ENCODE measurements at regions not wholly inside any gene's neighbourhood (a gene's known extent, or its start where the extent isn't known, plus 50 kb on each side); places are given as distances from the start of the nearest gene placed in this dataset.
"Not testable (repeated sequence)": the region's sequence is repeated elsewhere in the genome, so short reads cannot be mapped to it uniquely, and the experiment has no call there.

- Histone ChIP-seq H3K4me3 (ENCODE audit: low read length) (no peak overlapping the region), H3K4me1 (ENCODE audit: low read length) (no peaks in the 10 kb centered on the region), H3K9ac (ENCODE audit: low read length) (no peak overlapping the region), H3K4me2 (ENCODE audit: low read length) (no peak overlapping the region), H3K36me3 (replicated peaks; ENCODE audit: low read depth, low read length) (no peaks in the 10 kb centered on the region), H3K27me3 (ENCODE audit: low read depth, low read length) (peaks cover 35% of the 10 kb centered on the region), H2AFZ (ENCODE audit: low read depth, low read length) (no peak overlapping the region), H3K27ac (ENCODE audit: low read length) (no peak overlapping the region), H4K20me1 (ENCODE audit: insufficient read depth, low read length) (no peaks in the 10 kb centered on the region), H3K79me2 (ENCODE audit: low read length) (no peaks in the 10 kb centered on the region), H3K9me3 (ENCODE audit: insufficient read depth, low read length) (no peaks in the 10 kb centered on the region)
- TF ChIP-seq, protein P1, sequence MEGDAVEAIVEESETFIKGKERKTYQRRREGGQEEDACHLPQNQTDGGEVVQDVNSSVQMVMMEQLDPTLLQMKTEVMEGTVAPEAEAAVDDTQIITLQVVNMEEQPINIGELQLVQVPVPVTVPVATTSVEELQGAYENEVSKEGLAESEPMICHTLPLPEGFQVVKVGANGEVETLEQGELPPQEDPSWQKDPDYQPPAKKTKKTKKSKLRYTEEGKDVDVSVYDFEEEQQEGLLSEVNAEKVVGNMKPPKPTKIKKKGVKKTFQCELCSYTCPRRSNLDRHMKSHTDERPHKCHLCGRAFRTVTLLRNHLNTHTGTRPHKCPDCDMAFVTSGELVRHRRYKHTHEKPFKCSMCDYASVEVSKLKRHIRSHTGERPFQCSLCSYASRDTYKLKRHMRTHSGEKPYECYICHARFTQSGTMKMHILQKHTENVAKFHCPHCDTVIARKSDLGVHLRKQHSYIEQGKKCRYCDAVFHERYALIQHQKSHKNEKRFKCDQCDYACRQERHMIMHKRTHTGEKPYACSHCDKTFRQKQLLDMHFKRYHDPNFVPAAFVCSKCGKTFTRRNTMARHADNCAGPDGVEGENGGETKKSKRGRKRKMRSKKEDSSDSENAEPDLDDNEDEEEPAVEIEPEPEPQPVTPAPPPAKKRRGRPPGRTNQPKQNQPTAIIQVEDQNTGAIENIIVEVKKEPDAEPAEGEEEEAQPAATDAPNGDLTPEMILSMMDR (IDR thresholded peaks at IDR 0.05; ENCODE audit: low read depth, low read length) = no peak
- TF ChIP-seq EZH2phosphoT487 (IDR thresholded peaks at IDR 0.05; ENCODE audit: low read depth) = no peak
Observed at GRCh38 chr1:203565981-203566380, 60.7 kb upstream of the ATP2B4 start.

DNA sequence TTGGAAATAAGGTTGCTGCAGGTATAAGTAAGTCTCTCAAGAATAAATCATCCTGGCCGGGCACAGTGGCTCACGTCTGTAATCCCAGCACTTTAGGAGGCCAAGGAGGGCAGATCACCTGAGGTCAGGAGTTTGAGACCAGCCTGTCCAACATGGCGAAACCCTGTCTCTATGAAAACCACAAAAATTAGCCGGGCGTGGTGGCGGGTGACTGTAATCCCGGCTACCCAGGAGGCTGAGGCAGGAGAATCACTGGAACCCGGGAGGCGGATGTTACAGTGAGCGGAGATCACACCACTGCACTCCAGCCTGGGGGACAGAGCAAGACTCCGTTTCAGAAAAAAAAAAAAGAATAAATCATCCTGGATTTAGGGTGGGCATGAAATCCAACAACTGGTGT lies 59.7 kb upstream of the ATP2B4 start:
- H4K20me1 ChIP-seq (ENCODE audit: insufficient read depth, low read length); H3K4me2 ChIP-seq (ENCODE audit: low read length); H3K4me1 ChIP-seq (ENCODE audit: low read length); H3K9ac ChIP-seq (ENCODE audit: low read length); H2AFZ ChIP-seq (ENCODE audit: low read depth, low read length); H3K9me3 ChIP-seq (ENCODE audit: insufficient read depth, low read length); H3K27ac ChIP-seq (ENCODE audit: low read length); H3K4me3 ChIP-seq (ENCODE audit: low read length); H3K36me3 ChIP-seq (replicated peaks; ENCODE audit: low read depth, low read length); H3K79me2 ChIP-seq (ENCODE audit: low read length): not testable (repeated sequence)
- peaks cover 28% of the 10 kb centered on the region for H3K27me3 ChIP-seq (ENCODE audit: low read depth, low read length)

GRCh38 chr1:203567596-203567995 lies 59.0 kb upstream of the ATP2B4 start:
- H4K20me1 ChIP-seq (ENCODE audit: insufficient read depth, low read length) = no peaks in the 10 kb centered on the region
- no peak overlapping the region for H3K9ac ChIP-seq (ENCODE audit: low read length)
- H3K4me2 ChIP-seq (ENCODE audit: low read length) = no peak overlapping the region
- H3K4me3 ChIP-seq (ENCODE audit: low read length) = no peak overlapping the region
- H3K36me3 ChIP-seq (replicated peaks; ENCODE audit: low read depth, low read length) = no peaks in the 10 kb centered on the region
- no peaks in the 10 kb centered on the region for H3K4me1 ChIP-seq (ENCODE audit: low read length)
- peaks cover 24% of the 10 kb centered on the region for H3K27me3 ChIP-seq (ENCODE audit: low read depth, low read length)
- TF ChIP-seq, protein P1 (IDR thresholded peaks at IDR 0.05; ENCODE audit: low read depth, low read length) = no peak
- no peak for TF ChIP-seq EZH2phosphoT487 (IDR thresholded peaks at IDR 0.05; ENCODE audit: low read depth)
- no peak overlapping the region for H2AFZ ChIP-seq (ENCODE audit: low read depth, low read length)
- H3K79me2 ChIP-seq (ENCODE audit: low read length) = no peaks in the 10 kb centered on the region
- no peak overlapping the region for H3K27ac ChIP-seq (ENCODE audit: low read length)
- no peaks in the 10 kb centered on the region for H3K9me3 ChIP-seq (ENCODE audit: insufficient read depth, low read length)

DNA sequence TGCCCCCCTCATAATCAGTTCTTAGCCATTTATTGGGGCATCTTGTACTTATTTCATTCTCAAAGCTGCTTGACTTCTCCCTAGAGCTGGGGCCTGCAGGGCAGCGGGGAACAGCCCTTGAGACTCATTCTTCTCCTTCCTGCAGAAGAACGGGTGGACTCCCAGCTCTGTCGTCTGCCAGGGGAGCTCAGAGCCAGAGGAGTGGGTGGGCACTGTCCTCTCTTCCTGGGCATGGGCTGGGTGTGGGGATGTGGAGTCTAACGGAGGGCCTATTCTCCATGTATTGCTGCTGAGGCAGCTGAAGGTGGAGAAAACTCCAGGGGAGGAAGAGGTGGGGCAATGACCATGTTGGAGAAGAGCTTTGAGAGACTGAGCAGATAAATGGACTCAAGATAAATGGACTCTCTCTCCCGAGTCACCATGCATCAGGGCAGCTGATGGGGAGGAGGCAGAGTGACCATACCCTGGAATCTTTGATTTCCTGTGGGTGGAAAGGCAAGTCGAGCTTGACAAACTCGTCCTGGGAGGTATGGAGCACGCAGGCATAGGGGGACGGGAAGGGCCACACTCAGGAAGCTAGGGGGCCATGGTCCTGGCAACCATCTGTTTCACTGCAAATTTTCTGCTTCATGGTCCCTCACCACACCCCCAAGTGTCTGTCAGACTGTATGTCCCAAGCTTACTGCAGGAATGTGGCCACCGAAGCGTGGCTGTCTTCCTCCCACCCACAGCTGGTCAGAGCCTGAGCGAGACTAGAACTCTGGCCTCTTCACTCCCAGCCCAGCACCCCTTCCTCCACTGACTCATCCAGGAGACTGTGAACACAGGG lies 56.9 kb upstream of the ATP2B4 start:
- Histone ChIP-seq H3K27me3 (ENCODE audit: low read depth, low read length) (peaks cover 19% of the 10 kb centered on the region), H3K9ac (ENCODE audit: low read length) (no peak overlapping the region), H3K36me3 (replicated peaks; ENCODE audit: low read depth, low read length) (no peaks in the 10 kb centered on the region), H2AFZ (ENCODE audit: low read depth, low read length) (no peak overlapping the region), H3K27ac (ENCODE audit: low read length) (no peak overlapping the region), H4K20me1 (ENCODE audit: insufficient read depth, low read length) (no peaks in the 10 kb centered on the region), H3K4me2 (ENCODE audit: low read length) (no peak overlapping the region), H3K4me1 (ENCODE audit: low read length) (no peaks in the 10 kb centered on the region), H3K9me3 (ENCODE audit: insufficient read depth, low read length) (no peaks in the 10 kb centered on the region), H3K4me3 (ENCODE audit: low read length) (no peak overlapping the region), H3K79me2 (ENCODE audit: low read length) (no peaks in the 10 kb centered on the region)
- TF ChIP-seq, protein P1 (IDR thresholded peaks at IDR 0.05; ENCODE audit: low read depth, low read length) = no peak
- no peak for TF ChIP-seq EZH2phosphoT487 (IDR thresholded peaks at IDR 0.05; ENCODE audit: low read depth)

Data from OCI-LY3 (cell line).